Coronary artery (tissue), 2 donors: ENCODE measurements at regions not wholly inside any gene's neighbourhood (a gene's known extent, or its start where the extent isn't known, plus 50 kb on each side); places are given as distances from the start of the nearest gene placed in this dataset.

Experiments used
- DNase-seq: peaks from one replicate; pipeline ENCODE4 v3.0.0-alpha.2; 2017; ENCODE audit warnings: low spot score
- H3K27ac ChIP-seq, 2 donors: fragments of 200-600 bp; sonication (generic); one replicate each; pipeline ENCODE4 v1.5.1; 2016 to 2019
- H3K4me3 ChIP-seq: fragments of 200-600 bp; sonication (generic); 2 replicates; pipeline ENCODE4 v1.5.1; 2016; ENCODE audit warnings: mild to moderate bottlenecking, moderate library complexity
- TF ChIP-seq, protein P1 (sequence below): fragments of 200-600 bp; sonication (generic); IDR thresholded peaks from one replicate; pipeline ENCODE4 v1.5.1; 2019; ENCODE audit warnings: antibody characterized with exemption

DNA sequence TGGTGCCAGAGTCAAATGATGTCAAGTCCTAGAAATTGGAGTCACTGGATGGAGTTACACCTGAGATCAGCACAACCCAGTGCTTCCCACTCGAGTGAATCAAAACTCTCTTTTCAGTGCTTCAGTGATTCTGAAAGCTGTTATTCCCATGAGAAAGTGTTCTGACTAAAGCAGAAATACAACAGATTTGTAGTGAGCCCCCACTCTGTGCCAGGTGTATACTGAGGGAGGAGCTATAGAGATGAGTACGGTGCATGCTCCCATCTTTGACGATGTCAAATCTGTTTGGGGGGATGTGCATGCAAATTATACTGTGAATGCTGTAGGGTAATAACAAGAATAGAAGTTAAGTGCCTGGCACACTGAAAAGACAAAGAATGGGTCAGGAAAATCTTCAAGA, 330.2 kb downstream of the HS3ST1 start:
- no peak overlapping the region for H3K27ac ChIP-seq
- no peak overlapping the region for H3K4me3 ChIP-seq
- TF ChIP-seq, protein P1, sequence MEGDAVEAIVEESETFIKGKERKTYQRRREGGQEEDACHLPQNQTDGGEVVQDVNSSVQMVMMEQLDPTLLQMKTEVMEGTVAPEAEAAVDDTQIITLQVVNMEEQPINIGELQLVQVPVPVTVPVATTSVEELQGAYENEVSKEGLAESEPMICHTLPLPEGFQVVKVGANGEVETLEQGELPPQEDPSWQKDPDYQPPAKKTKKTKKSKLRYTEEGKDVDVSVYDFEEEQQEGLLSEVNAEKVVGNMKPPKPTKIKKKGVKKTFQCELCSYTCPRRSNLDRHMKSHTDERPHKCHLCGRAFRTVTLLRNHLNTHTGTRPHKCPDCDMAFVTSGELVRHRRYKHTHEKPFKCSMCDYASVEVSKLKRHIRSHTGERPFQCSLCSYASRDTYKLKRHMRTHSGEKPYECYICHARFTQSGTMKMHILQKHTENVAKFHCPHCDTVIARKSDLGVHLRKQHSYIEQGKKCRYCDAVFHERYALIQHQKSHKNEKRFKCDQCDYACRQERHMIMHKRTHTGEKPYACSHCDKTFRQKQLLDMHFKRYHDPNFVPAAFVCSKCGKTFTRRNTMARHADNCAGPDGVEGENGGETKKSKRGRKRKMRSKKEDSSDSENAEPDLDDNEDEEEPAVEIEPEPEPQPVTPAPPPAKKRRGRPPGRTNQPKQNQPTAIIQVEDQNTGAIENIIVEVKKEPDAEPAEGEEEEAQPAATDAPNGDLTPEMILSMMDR, result no peak
- no peak for DNase-seq

DNA sequence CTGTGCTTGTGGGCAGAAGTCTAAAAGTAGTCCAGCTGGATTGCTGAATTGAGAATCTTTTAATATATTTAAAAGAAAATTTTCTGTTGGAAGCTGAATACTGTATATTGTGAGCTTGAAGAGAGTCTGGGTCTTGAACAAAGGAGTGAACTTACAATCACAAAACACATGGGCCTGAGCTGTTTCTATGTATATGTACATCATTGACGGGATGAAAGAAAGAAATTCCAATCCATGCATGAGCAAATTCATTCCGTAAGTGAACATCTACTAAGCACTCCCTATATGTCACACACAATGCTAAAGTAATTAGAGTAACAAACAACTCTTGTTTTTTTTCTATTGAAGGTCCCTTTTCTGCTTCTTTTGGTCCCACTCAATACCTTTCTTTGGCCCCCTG, 331.0 kb downstream of the HS3ST1 start:
- Histone ChIP-seq H3K27ac (no peak overlapping the region), H3K4me3 (no peak overlapping the region)
- TF ChIP-seq, protein P1, result no peak
- no peak for DNase-seq

DNA sequence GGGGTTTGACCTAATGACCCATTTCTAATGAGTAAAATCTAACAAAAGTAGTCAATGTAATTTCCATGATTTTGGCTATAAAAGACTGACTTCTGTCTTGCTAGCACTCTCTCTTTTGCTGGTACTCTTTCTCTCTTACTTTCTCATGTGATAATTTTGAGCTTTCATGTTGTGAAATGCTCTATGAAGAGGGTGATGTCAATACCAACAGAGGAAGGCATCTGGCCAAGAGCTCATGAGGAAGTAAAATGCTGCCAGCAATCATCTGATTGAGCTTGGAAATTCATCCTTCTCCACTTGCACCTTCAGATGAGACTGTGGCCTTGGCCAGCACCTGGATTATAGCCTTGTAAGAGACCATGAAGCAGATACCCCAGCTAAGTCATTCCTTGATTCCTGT, 347.7 kb downstream of the HS3ST1 start:
- DNase-seq, result no peak
- Histone ChIP-seq H3K27ac (no peak overlapping the region), H3K4me3 (no peak overlapping the region)
- TF ChIP-seq, protein P1, result no peak

DNA sequence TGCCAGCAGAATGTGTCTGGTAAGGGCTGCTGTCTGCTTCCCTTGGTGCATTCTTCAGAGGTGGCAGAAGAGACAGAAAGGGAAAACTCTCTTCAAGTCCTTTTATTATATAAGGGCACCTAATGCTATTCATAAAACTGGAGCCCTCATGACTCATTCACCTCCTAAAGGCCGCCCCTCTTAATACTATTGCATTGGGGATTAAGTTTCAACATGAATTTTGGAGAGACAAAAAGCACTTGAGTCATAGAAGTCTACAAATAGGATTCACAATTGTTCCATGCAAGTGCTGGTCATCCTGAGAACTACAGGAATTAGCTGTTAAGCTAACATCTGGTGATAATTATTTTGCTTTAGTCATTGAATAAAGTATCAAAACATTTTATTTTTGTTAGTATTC, 349.5 kb downstream of the HS3ST1 start:
- H3K4me3 ChIP-seq, result no peak overlapping the region
- H3K27ac ChIP-seq, result no peak overlapping the region
- DNase-seq, result no peak
- TF ChIP-seq, protein P1, result no peak

DNA sequence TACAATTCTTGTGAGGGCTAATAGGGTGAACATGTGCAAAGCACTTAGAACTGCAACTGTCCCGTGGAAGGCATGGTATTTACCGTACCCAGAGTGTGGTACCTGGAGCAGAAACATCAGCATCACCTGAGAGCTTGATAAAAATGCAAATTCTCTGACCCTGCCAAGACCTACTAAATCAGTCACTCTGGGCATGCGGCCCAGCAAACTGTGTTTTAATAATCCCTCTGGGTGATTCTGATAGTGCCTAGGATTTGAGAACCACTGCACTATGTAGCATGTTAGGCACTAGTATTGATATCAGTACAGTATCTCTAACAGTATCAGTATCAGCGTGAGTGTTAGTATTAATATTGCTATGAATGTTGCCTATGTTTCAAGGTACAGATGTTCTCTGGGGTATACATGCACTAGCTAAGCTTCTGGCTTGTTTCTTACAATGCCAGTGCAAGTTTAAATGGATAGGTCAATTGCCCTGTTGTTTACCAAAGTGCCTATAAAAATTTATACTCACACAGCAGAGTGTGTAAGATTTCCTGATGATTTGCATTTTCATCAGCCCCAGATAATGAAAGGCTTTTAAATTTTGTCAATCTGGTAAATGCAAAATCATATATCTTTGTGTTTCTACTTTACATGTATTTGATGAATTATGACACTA, 354.0 kb downstream of the HS3ST1 start:
- no peak overlapping the region for H3K4me3 ChIP-seq
- no peak overlapping the region for H3K27ac ChIP-seq
- no peak for DNase-seq
- TF ChIP-seq, protein P1, result no peak

DNA sequence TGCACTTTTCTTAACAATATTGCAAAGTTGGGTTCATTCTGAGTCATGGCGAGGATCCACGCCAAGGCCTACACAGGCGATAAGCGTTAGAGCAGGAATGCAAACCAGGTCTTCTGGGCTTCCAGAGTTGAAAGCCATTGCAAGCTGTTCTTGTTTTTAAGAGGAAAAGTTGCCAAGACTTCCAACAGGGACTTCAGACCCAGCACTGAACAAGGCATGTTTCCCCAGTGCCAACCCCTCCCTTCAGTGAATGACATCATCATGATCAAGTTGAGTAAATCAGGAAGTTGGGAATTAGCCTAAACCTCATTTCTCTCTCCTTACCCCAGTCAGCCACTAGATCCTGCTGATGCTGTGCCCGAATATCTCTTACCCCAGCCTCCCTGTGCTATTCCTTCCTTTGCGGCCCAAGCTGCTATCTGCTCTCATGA, 355.1 kb downstream of the HS3ST1 start:
- DNase-seq, result no peak
- peak overlapping the region in 1 of 2 donors; percentile 39 for H3K27ac ChIP-seq
- TF ChIP-seq, protein P1, result no peak

DNA sequence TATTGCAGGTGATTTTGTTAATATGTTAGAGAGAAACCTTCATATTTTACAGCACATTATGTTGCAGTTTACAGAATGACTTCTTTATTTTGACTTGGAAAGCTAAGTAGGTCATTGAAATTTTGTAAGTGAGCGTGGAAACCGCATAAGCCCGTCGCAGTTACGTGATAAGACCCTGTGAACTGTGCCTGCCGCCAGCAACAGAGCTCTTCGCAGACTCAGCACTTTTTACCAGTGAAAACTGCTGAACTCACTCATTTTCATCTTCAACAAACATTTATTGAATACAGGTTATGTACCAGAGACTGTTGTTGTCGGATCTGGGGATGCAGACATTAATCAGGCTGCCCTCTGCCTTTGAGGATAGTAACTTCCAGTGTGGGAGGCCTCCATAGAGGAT, 355.7 kb downstream of the HS3ST1 start:
- no peak for DNase-seq
- Histone ChIP-seq H3K27ac (peak overlapping the region in 1 of 2 donors; percentile 42), H3K4me3 (no peak overlapping the region)
- TF ChIP-seq, protein P1, result no peak

More for the DNA sequence above, 355.1 kb downstream of the HS3ST1 start:
- H3K4me3 ChIP-seq, result no peak overlapping the region
